Inferior parietal cortex (tissue), 1 donor: ENCODE measurements at regions not wholly inside any gene's neighbourhood (a gene's known extent, or its start where the extent isn't known, plus 50 kb on each side); places are given as distances from the start of the nearest gene placed in this dataset.
"Not testable (repeated sequence)": the region's sequence is repeated elsewhere in the genome, so short reads cannot be mapped to it uniquely, and the experiment has no call there.

Experiments used
- DNase-seq: peaks from one replicate; pipeline ENCODE4 v3.0.0-alpha.2; 2016; ENCODE audit errors: extremely low spot score

DNA sequence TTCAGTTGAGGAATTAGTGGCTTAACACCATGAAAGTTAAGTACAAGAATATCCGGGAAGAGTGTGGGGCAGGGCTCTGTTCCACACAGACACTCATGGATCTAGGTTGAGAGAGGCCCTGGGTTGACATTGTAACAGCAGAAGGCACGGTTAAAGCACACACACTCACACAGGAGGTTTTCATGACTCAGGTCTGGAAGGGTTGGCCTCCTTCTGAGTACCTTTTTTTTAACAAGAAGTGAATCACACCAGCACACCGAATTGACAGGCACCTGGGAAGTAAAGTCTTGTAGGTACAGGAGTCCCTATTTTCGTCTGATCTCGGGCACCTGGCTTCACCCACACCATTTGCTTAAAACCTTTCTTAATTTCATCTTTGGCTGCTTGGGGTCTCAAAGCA lies 509.4 kb upstream of the ADARB2 start:
- no peak for DNase-seq

DNA sequence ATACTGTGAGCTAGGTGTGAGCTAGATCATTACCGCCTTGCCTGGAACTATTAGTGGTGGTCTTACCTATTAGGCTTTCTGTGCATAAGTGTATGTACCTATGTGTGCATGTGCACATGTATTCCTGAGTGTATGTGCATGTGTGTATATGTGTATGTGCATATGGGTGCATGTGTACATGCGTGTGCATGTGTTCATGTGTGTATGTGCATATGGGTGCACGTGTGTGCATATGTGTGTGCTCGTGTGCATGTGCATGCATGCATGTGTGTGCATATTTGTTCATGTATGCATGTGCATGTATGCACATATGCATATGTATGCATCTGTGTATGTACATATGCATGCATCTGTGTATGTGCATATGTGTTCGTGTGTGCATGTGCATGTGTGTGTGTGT lies 508.3 kb upstream of the ADARB2 start:
- DNase-seq, result no peak

DNA sequence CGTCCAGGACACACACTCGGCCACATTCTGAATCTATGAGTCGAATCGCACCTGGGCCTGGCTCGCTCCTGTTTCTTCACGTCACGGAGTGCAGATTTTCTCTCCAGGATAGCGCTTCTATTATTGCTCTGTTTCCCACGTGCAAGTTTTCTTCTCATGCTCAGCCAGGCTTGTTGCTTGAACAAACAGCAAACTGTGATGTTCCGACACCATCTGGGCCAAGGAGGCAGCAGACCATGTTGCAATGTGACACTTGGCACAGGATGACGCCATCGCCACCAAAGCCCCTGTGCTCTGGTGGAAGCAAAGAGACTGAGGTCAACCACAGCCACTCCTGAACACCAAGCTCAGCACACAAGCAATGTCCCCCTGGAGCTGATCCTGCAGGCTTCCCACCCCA lies 507.1 kb upstream of the ADARB2 start:
- DNase-seq, result no peak

DNA sequence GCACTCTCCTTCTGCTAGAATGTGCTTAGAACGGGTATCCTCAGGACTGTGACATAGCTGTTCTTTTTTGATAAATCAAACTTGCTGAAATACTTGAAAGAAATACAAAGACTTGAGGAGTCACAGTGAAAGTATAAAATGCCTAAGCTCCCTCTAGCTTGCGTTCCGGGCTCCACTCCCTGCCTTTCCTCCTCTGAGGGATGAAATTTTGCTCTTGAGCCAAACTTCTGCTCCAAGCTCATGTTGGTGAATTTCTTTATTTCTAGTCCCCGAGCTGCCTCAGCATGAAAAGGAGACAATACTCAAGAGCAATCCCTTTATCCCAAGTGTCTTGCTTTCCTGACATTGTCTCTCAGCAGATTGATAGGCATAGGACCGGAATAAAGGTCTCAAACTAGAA lies 499.6 kb upstream of the ADARB2 start:
- DNase-seq, result no peak

DNA sequence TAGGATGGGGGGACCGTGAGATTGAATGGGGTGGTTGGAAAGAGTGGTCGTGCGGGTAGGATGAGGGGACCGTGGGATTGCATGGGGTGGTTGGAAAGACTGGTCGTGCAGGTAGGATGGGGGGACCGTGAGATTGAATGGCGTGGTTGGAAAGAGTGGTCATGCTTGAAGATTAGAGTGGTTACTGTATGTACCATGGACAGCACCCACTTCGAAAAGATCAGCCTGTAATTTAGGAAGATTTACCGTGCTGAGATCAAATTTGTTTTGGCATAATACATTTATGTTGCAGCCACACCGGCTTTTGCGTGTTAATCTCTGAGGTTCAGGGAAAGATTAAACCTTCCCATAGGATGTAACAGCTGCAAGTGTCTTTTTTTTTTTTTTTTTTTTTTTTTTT lies 495.2 kb upstream of the ADARB2 start:
- DNase-seq, result no peak

DNA sequence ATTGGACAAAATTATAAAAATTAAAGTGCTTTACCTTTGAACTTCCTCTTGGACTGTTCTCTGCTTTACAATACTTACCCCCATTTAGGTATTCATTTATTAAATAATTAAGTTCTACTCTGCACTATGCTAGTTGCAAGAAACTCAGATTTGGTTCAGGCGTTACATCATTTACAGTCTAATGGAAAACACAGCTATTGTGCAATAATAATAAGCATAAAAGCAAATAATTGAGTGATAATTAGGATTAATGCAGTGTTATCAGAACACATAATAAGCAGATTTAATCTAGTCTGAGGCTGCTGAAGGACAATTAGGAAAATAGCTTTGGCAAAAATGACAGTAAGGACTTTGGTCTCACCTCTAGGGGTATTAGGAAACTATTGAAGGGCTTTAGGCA lies 493.2 kb upstream of the ADARB2 start:
- DNase-seq, result no peak

DNA sequence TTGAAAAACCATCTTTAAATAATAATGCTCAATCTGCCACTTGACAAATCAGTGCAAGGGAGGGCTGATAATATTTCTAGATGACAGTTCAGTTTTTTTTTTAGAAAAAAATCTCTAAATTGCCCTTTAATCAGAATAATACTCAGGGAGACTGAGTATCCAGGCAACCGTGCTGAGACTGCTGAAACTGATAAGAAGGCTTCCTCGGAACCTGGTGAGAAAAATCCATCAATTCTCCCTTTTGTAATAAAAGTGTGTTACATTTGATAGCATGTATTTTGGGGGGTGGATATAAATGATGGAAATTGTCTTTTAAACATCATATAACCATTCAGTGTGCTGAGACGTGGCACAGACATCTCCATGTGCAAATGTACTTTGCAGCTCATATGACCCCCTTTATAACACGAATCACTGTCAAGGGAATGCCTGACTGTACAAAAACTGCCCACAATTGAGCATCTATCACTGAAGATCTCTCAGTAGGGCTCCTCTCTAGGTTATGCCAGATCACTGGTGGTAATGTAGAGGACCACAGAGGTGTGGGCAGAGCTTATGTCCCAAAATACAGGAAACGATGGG lies 491.1 kb upstream of the ADARB2 start:
- no peak for DNase-seq

DNA sequence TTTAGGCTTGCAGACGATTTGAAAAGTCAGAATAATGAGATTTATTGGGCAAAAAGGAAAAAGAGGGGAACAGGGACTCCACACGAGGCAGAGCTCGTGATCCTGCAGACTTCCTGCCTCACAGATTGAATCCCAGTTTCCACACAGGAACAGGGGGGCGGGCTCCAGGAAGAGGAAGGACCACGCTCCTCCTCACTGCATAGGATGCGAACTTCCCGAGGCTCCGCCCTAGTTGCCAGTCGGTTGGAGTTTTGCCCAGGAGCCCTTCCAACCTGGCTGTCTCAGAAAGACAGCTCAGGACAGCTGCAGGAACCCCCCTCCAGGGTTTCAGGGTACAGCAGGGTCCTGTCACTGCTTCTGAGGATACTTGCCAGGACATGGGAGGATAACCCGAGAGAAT lies 488.3 kb upstream of the ADARB2 start:
- no peak for DNase-seq

DNA sequence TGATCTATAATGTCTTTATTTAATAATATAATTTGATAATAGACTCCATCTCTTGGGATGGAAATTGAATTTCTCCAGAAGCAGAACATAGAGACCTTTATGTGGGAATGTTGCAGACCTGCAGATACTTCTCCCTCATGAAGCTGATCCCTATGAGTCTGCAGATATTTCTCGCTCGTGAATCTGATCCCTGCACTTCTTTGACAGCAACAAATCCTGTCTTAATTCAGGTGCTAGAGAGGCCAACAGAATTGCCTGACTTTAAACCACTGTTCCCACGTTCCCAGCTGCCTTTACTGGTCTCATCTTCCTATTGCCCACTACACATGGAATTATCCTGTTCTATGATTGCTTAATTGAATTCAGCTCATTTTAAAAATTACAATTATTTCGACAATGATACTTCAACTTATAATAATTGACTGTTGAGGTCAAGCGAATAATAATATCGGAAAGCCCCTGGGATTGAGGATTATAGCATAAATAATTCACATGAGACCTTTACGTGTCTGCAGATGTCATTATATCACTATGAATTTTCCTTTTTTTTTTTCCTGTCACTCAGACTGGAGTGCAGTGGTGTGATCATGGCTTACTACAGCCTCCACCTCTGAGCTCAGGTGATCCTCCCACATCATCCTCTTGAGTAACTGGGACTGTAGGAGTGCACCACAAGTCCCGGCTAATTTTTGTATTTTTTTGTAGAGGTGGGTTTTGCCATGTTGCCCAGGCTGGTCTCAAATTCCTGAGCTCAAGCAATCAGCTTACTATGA lies 486.4 kb upstream of the ADARB2 start:
- DNase-seq, result no peak

DNA sequence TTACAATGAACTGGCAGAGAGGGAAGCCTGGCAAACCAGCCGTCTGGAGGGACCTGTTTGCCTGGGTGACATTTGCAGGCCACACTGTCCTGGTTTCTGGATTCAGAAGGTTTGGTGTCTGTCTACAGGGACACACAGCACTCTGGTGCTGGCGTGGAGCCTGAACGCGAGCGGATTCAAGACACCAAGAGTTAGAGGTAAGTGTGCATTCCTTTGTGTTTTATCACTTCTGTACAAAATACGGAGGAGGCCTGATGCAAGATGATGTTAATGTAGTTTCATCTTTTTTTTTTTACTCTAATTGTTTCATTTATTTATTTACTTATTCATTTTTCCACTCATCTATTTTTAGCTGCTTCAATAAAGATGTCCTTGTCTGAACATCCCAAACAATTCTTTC lies 485.3 kb upstream of the ADARB2 start:
- DNase-seq, result no peak

DNA sequence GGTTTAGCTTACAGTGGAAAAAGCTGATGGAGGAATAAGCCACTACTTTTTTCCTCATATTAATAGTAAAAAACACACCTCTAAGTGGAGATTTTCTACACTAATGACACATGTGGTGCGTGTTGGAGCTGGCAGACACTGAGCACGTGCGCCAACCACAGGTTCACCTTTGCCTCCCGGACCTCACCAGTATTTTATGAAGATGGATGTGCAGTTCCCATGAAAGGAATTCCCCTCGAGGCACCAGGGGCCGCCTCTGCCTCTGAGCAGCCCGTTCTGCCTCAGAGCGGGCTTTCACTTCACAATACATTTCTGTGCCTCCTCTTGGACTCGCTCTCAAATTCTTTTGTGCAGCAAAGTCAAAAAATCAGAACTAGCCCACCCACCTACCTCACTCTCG lies 477.5 kb upstream of the ADARB2 start:
- no peak for DNase-seq

DNA sequence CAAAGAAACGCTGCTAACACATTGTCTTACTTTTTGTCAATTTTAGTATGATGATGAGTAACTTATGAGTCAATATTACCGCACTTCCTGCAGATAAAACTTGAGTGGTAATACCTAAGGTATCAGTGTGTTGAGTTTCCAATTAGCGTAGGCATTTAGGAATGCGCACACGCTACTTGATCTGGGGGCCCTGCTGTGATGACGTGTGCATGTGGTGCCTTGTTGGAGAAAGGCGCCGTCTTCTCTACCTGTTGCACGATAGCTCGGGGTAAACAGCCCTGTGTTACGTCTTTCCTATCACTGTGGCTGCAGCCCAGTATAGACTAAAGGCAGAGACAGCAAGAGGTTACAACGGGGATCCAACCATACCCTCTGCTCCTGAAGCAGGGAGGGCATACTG lies 476.8 kb upstream of the ADARB2 start:
- DNase-seq, result no peak

DNA sequence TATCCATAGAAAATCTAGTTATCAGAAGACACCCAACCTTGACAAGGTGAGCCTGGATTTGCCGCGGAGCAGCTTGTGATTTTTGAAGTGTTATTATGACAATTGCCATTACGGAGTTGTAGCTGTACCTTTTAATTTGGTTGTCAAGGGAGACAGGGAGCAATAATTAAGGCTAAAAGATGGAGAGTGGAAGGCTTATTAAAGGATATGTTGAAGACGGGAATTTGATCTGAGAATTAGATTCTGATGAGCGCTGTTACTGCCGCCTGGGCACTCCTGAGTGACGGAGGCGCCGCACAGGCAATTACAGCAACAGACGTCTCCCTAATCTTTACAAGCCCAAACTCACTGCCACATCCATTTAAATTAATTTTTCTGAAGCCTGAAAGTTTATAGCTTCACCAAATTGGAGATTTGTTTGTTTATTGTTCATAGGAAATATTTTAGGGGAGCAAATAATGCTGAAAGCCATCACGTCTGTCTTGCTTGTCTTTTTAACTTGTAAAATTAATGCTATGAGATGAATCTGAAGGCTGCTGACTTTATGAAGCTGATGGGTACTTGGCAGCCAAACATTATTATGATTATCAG lies 475.0 kb upstream of the ADARB2 start:
- no peak for DNase-seq

DNA sequence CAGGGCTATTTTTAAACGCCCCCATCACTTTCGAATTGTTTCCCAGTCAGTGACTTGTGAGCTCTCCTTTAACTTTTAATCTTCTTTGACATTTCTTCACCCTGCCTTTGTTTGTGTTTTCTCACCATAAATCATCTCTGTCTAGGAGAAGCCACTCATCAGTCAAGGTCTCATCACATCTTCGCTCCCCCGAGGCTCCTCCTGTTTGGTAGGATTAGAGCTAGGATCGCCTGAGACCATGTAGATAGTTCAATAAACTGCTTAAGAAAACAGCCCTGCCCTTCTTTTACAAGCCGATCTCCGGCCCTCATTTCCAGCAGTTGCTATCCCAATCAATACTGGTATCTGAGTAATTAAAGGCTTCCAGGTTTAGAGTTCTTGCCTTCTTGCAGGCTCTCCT lies 472.8 kb upstream of the ADARB2 start:
- DNase-seq, result no peak

DNA sequence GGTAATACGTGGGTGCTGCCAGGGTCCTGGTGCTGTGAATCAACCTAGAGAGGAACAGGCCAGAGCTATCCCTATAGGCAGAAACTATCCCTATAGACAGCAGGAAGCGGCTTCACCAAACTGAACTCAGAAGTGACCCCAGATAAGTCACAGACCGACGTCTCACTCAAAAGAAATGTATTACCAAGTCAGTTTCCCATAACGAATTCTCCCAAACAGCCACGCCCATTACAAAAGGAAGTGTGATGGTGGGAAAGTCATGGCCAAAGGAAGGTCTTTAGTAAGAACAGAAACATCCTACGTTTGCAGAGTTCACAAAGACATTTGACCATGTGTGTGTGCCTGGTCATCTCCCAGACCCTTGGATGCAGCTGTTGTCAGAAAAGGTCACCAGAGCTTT lies 470.8 kb upstream of the ADARB2 start:
- no peak for DNase-seq

DNA sequence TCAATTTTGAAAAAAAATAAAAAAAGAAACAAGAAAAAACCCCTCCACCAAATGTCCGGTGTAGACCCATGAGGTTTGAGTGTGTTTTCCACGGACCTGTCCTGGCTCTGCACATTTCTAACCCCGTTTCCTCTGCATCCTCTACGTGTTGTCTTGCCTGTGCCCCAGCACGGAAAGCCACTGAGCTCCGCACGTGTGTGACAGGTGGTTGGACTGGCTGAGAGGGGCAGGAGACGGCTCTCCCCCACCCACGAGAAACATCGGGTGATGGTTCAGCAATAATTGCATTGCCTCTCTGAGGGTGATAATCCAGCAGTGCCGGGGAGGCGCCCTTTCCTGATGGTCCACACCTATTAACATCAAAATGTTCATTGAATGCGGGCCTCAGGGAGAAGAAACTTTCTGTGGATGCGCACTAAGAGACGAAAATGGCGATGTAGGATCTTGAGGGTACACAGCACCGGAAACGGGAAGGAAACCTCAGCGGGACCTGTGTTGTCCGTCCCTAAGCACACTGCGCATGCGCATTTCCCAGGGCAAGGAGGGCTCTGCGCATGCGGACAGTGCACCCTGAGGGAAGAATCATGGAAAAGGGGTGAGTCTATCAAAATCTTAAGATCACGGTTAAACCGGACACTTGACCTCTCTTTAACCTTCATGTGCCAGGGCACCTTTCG lies 470.1 kb upstream of the ADARB2 start:
- DNase-seq, result no peak

DNA sequence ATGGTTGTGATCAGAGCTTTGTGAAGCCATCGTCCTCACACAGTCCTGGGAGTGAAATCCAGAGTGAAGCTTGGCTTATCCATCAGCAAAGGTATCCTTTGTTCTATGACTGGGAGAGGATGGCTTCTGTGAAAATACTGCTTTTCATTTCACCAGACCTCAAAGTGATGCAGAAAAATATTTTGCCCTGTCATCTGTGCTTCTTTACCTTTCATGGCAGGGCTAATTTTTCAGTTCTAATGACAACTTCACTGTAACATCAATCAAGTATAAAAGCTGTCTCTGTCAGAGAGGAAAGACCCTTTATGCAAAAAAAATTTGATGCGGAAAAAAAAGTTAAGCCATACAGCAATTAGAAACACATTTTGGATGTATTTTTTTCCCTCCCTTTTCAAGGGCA lies 468.1 kb upstream of the ADARB2 start:
- DNase-seq, result no peak

DNA sequence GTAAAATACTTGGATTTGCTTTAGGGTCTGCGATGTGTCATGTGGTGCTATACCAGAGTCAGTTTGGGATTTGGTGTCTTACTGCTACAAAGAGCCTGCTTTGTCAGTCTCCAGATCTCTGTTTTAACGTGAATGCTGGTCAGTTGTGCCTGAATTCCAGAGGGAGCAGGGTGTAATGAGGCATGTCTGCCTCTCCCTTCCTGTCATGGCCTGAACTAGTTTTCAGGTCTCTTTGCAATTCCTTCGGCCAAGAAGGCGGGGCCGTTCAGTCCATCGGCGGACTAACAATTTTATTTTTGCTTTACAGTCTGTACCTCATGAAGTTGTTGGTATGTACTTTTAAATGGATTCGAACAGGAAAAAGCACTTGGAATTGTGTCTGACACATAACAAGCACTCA lies 465.1 kb upstream of the ADARB2 start:
- no peak for DNase-seq

DNA sequence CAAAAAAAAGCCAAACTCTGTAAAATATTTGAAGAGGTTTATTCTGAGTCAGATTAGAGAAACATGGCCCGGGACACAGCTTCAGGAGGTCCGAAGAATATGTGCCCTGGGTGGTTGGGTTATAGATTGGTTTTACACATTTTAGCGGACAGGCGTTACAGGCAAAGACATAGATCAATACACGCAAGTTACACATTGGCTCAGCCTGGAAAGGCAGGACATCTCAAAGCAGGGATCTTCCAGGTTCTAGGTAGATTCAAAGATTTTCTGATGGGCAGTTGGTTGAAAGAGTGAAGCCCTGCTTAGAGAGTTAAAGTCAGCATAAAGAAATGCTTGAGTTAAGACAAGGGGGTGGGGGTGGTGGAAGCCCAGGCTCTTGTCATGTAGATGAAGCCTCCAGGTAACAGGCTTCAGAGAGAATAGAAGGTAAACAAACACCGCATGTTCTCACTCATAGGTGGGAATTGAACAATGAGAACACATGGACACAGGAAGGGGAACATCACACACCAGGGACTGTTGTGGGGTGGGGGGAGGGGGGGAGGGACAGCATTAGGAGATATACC lies 464.3 kb upstream of the ADARB2 start:
- no peak for DNase-seq

DNA sequence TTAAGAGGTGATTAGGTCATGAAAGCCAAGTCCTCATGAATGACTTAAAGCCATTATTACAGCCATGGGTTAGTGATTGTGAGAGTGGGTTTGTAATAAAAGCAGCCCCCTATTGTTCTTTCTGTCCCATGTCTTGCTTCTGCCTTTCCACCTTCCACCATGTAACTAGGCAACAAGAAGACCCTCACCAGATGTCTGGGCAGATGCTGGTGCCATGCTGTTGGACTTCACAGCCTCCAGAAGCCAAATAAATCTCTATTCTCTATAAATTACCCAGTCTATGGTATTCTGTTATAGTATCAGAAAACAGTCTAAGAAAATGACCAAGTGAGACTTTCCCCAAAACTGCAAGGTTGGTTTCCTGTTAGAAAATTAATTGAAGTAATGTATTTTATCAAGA lies 460.3 kb upstream of the ADARB2 start:
- DNase-seq, result no peak

DNA sequence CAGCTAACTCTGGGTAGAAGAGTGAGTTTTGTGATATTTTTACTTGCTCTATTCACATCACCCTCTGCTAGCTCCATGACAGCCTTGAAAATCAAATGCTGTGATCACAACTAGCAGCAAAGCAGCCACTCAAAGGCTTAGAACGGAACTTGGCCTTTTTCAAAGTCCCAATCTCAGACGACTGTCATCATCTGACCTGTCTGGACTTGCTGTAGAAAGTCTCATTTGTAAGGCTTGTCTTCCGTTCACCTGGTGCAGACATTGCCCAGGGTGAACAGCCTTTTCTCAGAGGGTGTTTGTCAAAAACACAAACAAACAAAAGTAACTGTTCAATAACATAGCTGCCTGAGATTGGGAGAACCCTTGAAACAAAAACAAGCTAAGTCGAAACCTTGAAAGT lies 458.9 kb upstream of the ADARB2 start:
- no peak for DNase-seq

DNA sequence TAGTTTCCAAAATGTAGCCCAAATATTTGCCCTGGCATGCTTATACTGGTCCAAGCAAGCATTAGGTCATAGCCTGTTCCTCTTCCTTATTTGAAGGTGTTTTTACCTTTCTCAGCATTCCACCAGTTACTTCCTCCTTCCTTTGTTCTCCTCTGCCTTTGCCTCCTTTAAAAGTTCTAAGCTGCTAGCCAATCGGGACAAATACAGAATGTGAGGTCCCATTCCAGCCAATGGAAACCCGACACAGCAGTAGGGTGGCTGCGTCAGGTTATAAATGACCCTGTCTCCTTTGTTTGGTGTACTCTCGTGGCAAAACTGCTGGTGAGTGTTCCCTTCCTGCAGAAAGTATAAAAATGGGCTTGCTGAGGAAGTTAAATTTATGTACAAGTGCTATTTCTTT lies 452.0 kb upstream of the ADARB2 start:
- DNase-seq, result not testable (repeated sequence)

DNA sequence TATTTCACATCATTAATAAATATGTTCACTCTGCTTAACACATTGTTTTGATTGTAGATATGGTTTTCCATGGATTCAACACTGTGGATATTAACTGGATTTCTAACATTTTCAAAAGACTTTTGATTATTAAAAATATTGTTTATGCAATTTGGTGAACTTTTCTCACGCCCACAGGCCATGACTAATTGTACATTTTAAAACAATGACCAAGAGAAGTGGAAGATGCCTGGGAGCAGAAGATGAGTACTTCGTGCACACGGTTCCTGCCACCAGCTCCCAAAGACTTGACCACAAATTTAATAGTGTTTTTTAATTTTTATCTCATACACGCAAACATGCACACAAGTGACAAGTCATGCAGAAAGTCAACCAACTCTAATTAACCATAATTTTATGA lies 451.0 kb upstream of the ADARB2 start:
- no peak for DNase-seq
